Right cardiac atrium (tissue), 5 donors: ENCODE measurements at regions not wholly inside any gene's neighbourhood (a gene's known extent, or its start where the extent isn't known, plus 50 kb on each side); places are given as distances from the start of the nearest gene placed in this dataset.
"Not testable (repeated sequence)": the region's sequence is repeated elsewhere in the genome, so short reads cannot be mapped to it uniquely, and the experiment has no call there.

Source experiments
- ATAC-seq, 2 donors: fragments of 200-7000 bp; cut with Tn5 transposase; one replicate each; pipeline versions ENCODE4 v1.8.0 to v1.9.1; 2020; ENCODE audit warnings: moderate library complexity in 2 of 2, mild to moderate bottlenecking in 1 of 2
- DNase-seq, 3 donors: peaks; one replicate each; pipeline ENCODE4 v3.0.0-alpha.2; 2020
- H3K27ac ChIP-seq: one replicate; pipeline ENCODE4 v1.5.1; 2013; ENCODE audit warnings: mild to moderate bottlenecking, low read length, control low read depth, moderate library complexity
- H3K27me3 ChIP-seq: one replicate; pipeline ENCODE4 v1.6.1; 2013; ENCODE audit not compliant: control insufficient read depth, insufficient read depth
- H3K4me1 ChIP-seq: one replicate; pipeline ENCODE4 v1.6.1; 2013; ENCODE audit warnings: low read length; ENCODE audit not compliant: control insufficient read depth, insufficient read depth
- H3K4me3 ChIP-seq: one replicate; pipeline ENCODE4 v1.5.1; 2013; ENCODE audit warnings: low read length, control low read depth
- H3K9me3 ChIP-seq: one replicate; pipeline ENCODE4 v1.6.1; 2013; ENCODE audit warnings: low read length; ENCODE audit not compliant: control insufficient read depth
- WGBS: extraction: QIAGEN DNeasy Blood & Tissue Kit; methylation state at CpG from one replicate; pipeline ENCODE4 v1.1.7; 2013; 5-methylcytosine and 5-hydroxymethylcytosine counted together
- intact Hi-C, 4 donors: fragments of 100-400 bp; cut with DNase I; formaldehyde crosslinking; loops; one replicate each; pipeline versions ENCODE4 v1.11.0 to v1.14.0; 2022 to 2023
- donor health status: healthy with polysubstance abuse.
- donor health status: DM: no; HTN: yes; CAD: no.
- donor health status: DM: no; HTN: no; CAD: no.
- donor health status: DM: no; HTN: yes; CAD: no; lungs with severe emphysema.
- donor health status: DM: yes; HTN: yes; CAD: no.

DNA sequence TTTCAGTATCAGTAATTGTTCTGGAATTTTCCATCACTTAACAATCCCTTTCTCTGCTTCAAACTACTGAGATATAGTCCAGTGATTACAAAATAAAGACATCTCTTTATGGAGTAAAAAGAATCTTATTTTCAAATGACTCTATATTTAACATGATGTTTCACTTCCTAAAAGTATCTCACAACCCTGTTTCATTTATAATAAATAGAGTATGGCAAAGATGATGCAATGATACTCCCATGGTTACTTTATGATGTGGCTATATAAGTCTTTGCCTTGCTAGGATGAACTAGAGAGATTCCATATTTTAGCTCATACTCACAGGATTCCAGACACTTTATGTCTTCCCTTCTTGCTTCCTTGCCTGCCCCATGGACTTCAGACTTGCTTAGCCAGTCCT, 953.5 kb upstream of the MDGA2 start:
- no peak overlapping the region for H3K27ac ChIP-seq
- no peak overlapping the region for H3K4me3 ChIP-seq
- H3K4me1 ChIP-seq = no peaks in the 10 kb centered on the region
- intact Hi-C loops = no loop called here
- no peaks in the 10 kb centered on the region for H3K27me3 ChIP-seq
- ATAC-seq = no peak
- H3K9me3 ChIP-seq = no peaks in the 10 kb centered on the region
- no peak for DNase-seq

GRCh38 chr14:48622980-48623379, 947.6 kb upstream of the MDGA2 start:
- H3K9me3 ChIP-seq = no peaks in the 10 kb centered on the region
- intact Hi-C loops = no loop called here
- no peak overlapping the region for H3K4me3 ChIP-seq
- no peak for DNase-seq
- H3K27me3 ChIP-seq = no peaks in the 10 kb centered on the region
- 46% methylated on average over 1 of the region's 1 CpG for WGBS
- H3K4me1 ChIP-seq = no peaks in the 10 kb centered on the region
- H3K27ac ChIP-seq = no peak overlapping the region
- no peak for ATAC-seq

DNA sequence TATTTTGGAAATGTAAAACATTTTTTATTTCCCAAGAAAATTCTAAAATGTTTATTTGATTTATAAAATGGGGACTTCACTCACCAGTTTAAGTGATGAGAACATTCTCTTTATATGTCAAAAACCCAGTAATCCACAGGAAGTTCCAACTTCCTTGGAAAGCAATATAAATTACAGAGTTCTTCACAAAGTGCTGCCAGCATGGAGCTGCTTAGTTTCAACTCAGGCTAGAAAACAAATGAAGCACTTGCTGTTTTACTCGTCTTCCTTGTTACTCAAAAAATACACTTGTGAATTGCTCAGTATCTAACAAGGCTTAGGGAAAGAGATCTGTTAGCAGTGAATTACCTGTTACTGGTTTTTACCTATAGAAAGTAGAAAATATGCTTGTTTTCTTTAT, 942.7 kb upstream of the MDGA2 start:
- no peaks in the 10 kb centered on the region for H3K4me1 ChIP-seq
- ATAC-seq (no peak), DNase-seq (no peak)
- H3K4me3 ChIP-seq = no peak overlapping the region
- H3K27me3 ChIP-seq = no peaks in the 10 kb centered on the region
- intact Hi-C loops = no loop called here
- no peaks in the 10 kb centered on the region for H3K9me3 ChIP-seq
- H3K27ac ChIP-seq = no peak overlapping the region
- WGBS = 24% methylated on average over 1 of the region's 1 CpG

- no peak overlapping the region for H3K4me3 ChIP-seq
- no peaks in the 10 kb centered on the region for H3K9me3 ChIP-seq
- no peak overlapping the region for H3K27ac ChIP-seq
- no peaks in the 10 kb centered on the region for H3K27me3 ChIP-seq
- intact Hi-C loops = no loop called here
- ATAC-seq (no peak), DNase-seq (no peak)
- WGBS = 44% methylated on average over 6 of the region's 6 CpGs
- no peaks in the 10 kb centered on the region for H3K4me1 ChIP-seq
These were observed 941.5 kb upstream of the MDGA2 start for GRCh38 chr14:48616931-48617330.

DNA sequence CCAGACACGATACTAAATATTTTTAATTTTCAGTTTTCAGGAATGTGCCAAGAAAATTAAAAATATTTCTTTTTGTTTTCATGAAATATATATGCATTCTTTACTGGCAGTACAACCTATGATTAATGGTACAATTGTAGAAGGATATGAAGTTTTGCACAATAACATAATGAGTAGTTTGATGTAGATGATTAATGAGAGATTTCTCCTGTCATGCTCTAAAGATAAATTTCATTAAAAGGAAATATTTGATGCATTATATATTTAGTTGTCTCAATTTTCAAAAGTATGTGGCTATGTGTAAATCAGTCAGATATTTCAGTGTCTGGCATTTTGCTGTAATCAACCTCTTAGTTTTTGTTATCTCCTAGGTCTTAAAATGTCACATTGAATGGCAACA, 940.2 kb upstream of the MDGA2 start:
- DNase-seq = no peak
- intact Hi-C loops = no loop called here
- WGBS = 88% methylated on average over 1 of the region's 1 CpG

GRCh38 chr14:48614003-48614402, 938.6 kb upstream of the MDGA2 start:
- no peak for ATAC-seq
- Histone ChIP-seq H3K9me3 (no peaks in the 10 kb centered on the region), H3K4me1 (no peaks in the 10 kb centered on the region), H3K27ac (no peak overlapping the region), H3K4me3 (no peak overlapping the region), H3K27me3 (no peaks in the 10 kb centered on the region)
- DNase-seq = no peak
- WGBS = 72% methylated on average over 2 of the region's 2 CpGs
- intact Hi-C loops = no loop called here

More for the DNA sequence above, 940.2 kb upstream of the MDGA2 start:
- no peak for ATAC-seq
- no peaks in the 10 kb centered on the region for H3K27me3 ChIP-seq
- no peaks in the 10 kb centered on the region for H3K9me3 ChIP-seq
- no peaks in the 10 kb centered on the region for H3K4me1 ChIP-seq
- H3K27ac ChIP-seq = no peak overlapping the region
- no peak overlapping the region for H3K4me3 ChIP-seq

GRCh38 chr14:48606960-48607359, 931.6 kb upstream of the MDGA2 start:
- H3K4me3 ChIP-seq, ATAC-seq, H3K9me3 ChIP-seq, H3K27me3 ChIP-seq, H3K4me1 ChIP-seq, H3K27ac ChIP-seq, intact Hi-C loops, DNase-seq: not testable (repeated sequence)
- 84% methylated on average over 8 of the region's 8 CpGs for whole genome bisulfite sequencing

GRCh38 chr14:48598458-48598857, 923.1 kb upstream of the MDGA2 start:
- ATAC-seq = no peak
- H3K4me1 ChIP-seq = no peaks in the 10 kb centered on the region

DNA sequence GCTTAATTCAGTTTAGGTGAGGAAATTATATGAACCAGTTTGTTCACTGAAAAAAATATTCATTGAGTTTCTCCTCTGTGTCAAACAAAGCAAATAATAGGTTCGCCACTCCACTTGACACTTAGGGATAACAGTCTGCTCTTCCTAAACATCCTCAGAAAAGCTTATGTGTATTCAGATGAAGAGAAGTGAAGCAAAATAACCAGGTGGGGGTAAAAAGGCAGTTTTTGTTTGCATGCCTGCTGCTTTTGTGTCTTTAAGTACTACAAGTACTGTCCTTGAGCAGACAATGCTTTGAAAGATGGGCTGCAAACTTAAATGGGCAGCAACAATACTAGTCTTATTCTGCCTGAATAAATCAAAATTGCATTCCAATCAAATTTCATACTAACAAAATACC, 910.7 kb upstream of the MDGA2 start:
- Histone ChIP-seq H3K27me3 (no peaks in the 10 kb centered on the region), H3K27ac (no peak overlapping the region), H3K4me1 (no peaks in the 10 kb centered on the region), H3K4me3 (no peak overlapping the region), H3K9me3 (no peaks in the 10 kb centered on the region)
- intact Hi-C loops = no loop called here
- WGBS = 89% methylated on average over 1 of the region's 1 CpG
- ATAC-seq (no peak), DNase-seq (no peak)

More at GRCh38 chr14:48598458-48598857, 923.1 kb upstream of the MDGA2 start:
- Histone ChIP-seq H3K9me3 (no peaks in the 10 kb centered on the region), H3K27me3 (no peaks in the 10 kb centered on the region), H3K4me3 (no peak overlapping the region), H3K27ac (no peak overlapping the region)
- intact Hi-C loops = no loop called here
- DNase-seq = no peak
- WGBS = 87% methylated on average over 7 of the region's 7 CpGs

GRCh38 chr14:48584031-48584430, 908.6 kb upstream of the MDGA2 start:
- intact Hi-C loops = no loop called here
- Histone ChIP-seq H3K27me3 (no peaks in the 10 kb centered on the region), H3K9me3 (no peaks in the 10 kb centered on the region), H3K4me1 (no peaks in the 10 kb centered on the region), H3K27ac (no peak overlapping the region), H3K4me3 (no peak overlapping the region)
- DNase-seq (no peak), ATAC-seq (no peak)
- 40% methylated on average over 2 of the region's 2 CpGs for WGBS

GRCh38 chr14:48582938-48583337, 907.5 kb upstream of the MDGA2 start:
- WGBS = 83% methylated on average over 2 of the region's 2 CpGs

DNA sequence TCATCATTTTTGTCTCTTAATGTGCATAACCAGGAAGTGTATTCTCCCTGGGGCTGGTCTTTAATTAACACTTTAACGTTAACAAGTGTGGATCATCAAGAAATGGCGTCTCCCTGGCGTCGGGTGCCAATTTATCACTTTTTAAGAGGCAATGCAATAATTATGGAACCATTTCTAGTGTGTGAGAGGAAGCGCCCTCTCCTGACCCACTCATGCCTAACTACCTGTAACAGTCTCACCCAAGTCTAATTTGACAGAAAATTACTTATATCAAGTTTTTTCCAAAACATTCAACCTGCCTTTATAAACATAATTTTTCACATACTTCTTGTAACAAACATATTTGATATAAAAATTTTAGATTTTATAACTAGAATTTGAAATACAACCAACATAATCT, 905.3 kb upstream of the MDGA2 start:
- Histone ChIP-seq H3K27ac (no peak overlapping the region), H3K4me1 (no peaks in the 10 kb centered on the region), H3K27me3 (no peaks in the 10 kb centered on the region), H3K4me3 (no peak overlapping the region), H3K9me3 (no peaks in the 10 kb centered on the region)
- intact Hi-C loops = no loop called here
- no peak for DNase-seq
- 84% methylated on average over 5 of the region's 5 CpGs for WGBS
- ATAC-seq = no peak

More at GRCh38 chr14:48582938-48583337, 907.5 kb upstream of the MDGA2 start:
- DNase-seq (no peak), ATAC-seq (no peak)
- H3K4me3 ChIP-seq = no peak overlapping the region
- H3K4me1 ChIP-seq = no peaks in the 10 kb centered on the region
- no peaks in the 10 kb centered on the region for H3K27me3 ChIP-seq
- H3K9me3 ChIP-seq = no peaks in the 10 kb centered on the region
- intact Hi-C loops = no loop called here
- no peak overlapping the region for H3K27ac ChIP-seq
